Gastroesophageal sphincter (tissue), 4 donors: ENCODE measurements at regions not wholly inside any gene's neighbourhood (a gene's known extent, or its start where the extent isn't known, plus 50 kb on each side); places are given as distances from the start of the nearest gene placed in this dataset.

Experiments
- ATAC-seq: fragments of 150-250 bp; one replicate; pipeline ENCODE4 v1.9.1; 2016; ENCODE audit warnings: mild to moderate bottlenecking, moderate library complexity
- H3K27ac ChIP-seq, 4 donors: fragments of 200-600 bp; sonication (generic) in 3 of 4; 1 replicate in 3 of 4; 2 replicates in 1 of 4; pipeline ENCODE4 v1.5.1; 2016 to 2019
- H3K27me3 ChIP-seq: fragments of 200-600 bp; sonication (generic); one replicate; pipeline ENCODE4 v1.5.1; 2019
- H3K36me3 ChIP-seq, 2 donors: fragments of 200-600 bp; sonication (generic); one replicate each; pipeline ENCODE4 v1.5.1; 2019; ENCODE audit warnings: control low read depth in 1 of 2
- H3K4me1 ChIP-seq, 3 donors: fragments of 200-600 bp; sonication (generic); 1 replicate in 2 of 3; 2 replicates in 1 of 3; pipeline ENCODE4 v1.5.1; 2016 to 2019; ENCODE audit warnings: control low read depth in 2 of 3
- H3K4me3 ChIP-seq, 2 donors: fragments of 200-600 bp; sonication (generic); one replicate each; pipeline ENCODE4 v1.5.1; 2019; ENCODE audit warnings: mild to moderate bottlenecking in 1 of 2, moderate library complexity in 1 of 2
- H3K9me3 ChIP-seq, 3 donors: fragments of 200-600 bp; sonication (generic); one replicate each; pipeline ENCODE4 v1.5.1; 2017 to 2019; ENCODE audit warnings: control low read depth in 2 of 3
- CTCF ChIP-seq, 4 experiments: fragments of 200-600 bp in 2 of 4; fragments of 450-650 bp in 2 of 4; sonication (generic) in 1 of 4; IDR thresholded peaks; one replicate each; pipeline ENCODE4 v1.5.1; 2017 to 2019; ENCODE audit warnings: antibody characterized with exemption in 4 of 4, mild to moderate bottlenecking in 2 of 4, moderate library complexity in 2 of 4
- EP300 ChIP-seq: sonication (generic); formaldehyde crosslinking; IDR thresholded peaks from one replicate; pipeline ENCODE4 v1.6.1; 2017; ENCODE audit warnings: antibody characterized with exemption, mild to moderate bottlenecking
- POLR2A ChIP-seq, 2 donors: fragments of 450-650 bp; IDR thresholded peaks; one replicate each; pipeline ENCODE4 v1.6.1; 2017; ENCODE audit warnings: antibody characterized with exemption in 2 of 2, mild to moderate bottlenecking in 2 of 2, moderate library complexity in 1 of 2
- POLR2AphosphoS5 ChIP-seq: sonication (generic); formaldehyde crosslinking; IDR thresholded peaks from one replicate; pipeline ENCODE4 v1.6.1; 2017; ENCODE audit warnings: antibody characterized with exemption
- WGBS, 2 donors: methylation state at CpG; one replicate each; pipeline ENCODE4 v1.1.5; 2018; ENCODE audit warnings: low coverage in 1 of 2; 5-methylcytosine and 5-hydroxymethylcytosine counted together

GRCh38 chr3:107982165-107982564 is 108.7 kb downstream of the CD47 start:
- Histone ChIP-seq H3K27ac (peak overlapping the region in 2 of 4 donors; percentile 41 to 53), H3K36me3 (no peaks in the 10 kb centered on the region), H3K4me3 (no peak overlapping the region), H3K27me3 (no peaks in the 10 kb centered on the region), H3K9me3 (no peaks in the 10 kb centered on the region), H3K4me1 (peaks cover 8 to 25% (median 20%) of the 10 kb centered on the region in 3 donors)
- ATAC-seq: no peak
- WGBS, 2 donors: 15% methylated on average over 1 of the region's 1 CpG; no CpG with 5 or more reads in 1 of the 2 donors
- TF ChIP-seq POLR2A (IDR thresholded peaks at IDR 0.05) (no peak), POLR2AphosphoS5 (no peak), EP300 (no peak), CTCF (IDR thresholded peaks at IDR 0.05) (no peak)

GRCh38 chr3:107981471-107982111 is 109.2 kb downstream of the CD47 start:
- Histone ChIP-seq H3K36me3 (no peaks in the 10 kb centered on the region), H3K9me3 (no peaks in the 10 kb centered on the region), H3K4me1 (peaks cover 5 to 19% (median 15%) of the 10 kb centered on the region in 3 donors), H3K27ac (peak overlapping the region in 2 of 4 donors; percentile 41 to 53), H3K4me3 (no peak overlapping the region), H3K27me3 (no peaks in the 10 kb centered on the region)
- no peak for TF ChIP-seq CTCF (IDR thresholded peaks at IDR 0.05)
- no peak for TF ChIP-seq POLR2A (IDR thresholded peaks at IDR 0.05)
- TF ChIP-seq POLR2AphosphoS5: no peak
- TF ChIP-seq EP300: no peak
- ATAC-seq: peak; percentile 37
- WGBS, 2 donors: 0 to 29% methylated on average over 1 of the region's 7 CpGs

- Histone ChIP-seq H3K27ac (no peak overlapping the region), H3K36me3 (no peaks in the 10 kb centered on the region), H3K4me1 (peaks cover 0 to 13% (median 10%) of the 10 kb centered on the region in 3 donors), H3K4me3 (no peak overlapping the region), H3K27me3 (no peaks in the 10 kb centered on the region), H3K9me3 (no peaks in the 10 kb centered on the region)
- no peak for TF ChIP-seq POLR2A (IDR thresholded peaks at IDR 0.05)
- TF ChIP-seq CTCF (IDR thresholded peaks at IDR 0.05): no peak
- TF ChIP-seq EP300: no peak
- TF ChIP-seq POLR2AphosphoS5: no peak
- WGBS, 2 donors: 90 to 92% methylated on average over 4 to 5 of the region's 6 CpGs
- no peak for ATAC-seq
These were observed 111.3 kb downstream of the CD47 start for GRCh38 chr3:107979538-107979937.

GRCh38 chr3:107978131-107979055 is 112.4 kb downstream of the CD47 start:
- TF ChIP-seq CTCF (IDR thresholded peaks at IDR 0.05) (no peak), POLR2AphosphoS5 (no peak), EP300 (no peak), POLR2A (IDR thresholded peaks at IDR 0.05) (no peak)
- Histone ChIP-seq H3K27ac (no peak overlapping the region), H3K27me3 (no peaks in the 10 kb centered on the region), H3K4me1 (peaks cover 0 to 13% (median 10%) of the 10 kb centered on the region in 3 donors), H3K4me3 (no peak overlapping the region), H3K36me3 (no peaks in the 10 kb centered on the region), H3K9me3 (no peaks in the 10 kb centered on the region)
- WGBS, 2 donors: 90 to 92% methylated on average over 4 to 5 of the region's 6 CpGs
- no peak for ATAC-seq
